ENCODE measurements at regions not wholly inside any gene's neighbourhood (a gene's known extent, or its start where the extent isn't known, plus 50 kb on each side); places are given as distances from the start of the nearest gene placed in this dataset.

DNA sequence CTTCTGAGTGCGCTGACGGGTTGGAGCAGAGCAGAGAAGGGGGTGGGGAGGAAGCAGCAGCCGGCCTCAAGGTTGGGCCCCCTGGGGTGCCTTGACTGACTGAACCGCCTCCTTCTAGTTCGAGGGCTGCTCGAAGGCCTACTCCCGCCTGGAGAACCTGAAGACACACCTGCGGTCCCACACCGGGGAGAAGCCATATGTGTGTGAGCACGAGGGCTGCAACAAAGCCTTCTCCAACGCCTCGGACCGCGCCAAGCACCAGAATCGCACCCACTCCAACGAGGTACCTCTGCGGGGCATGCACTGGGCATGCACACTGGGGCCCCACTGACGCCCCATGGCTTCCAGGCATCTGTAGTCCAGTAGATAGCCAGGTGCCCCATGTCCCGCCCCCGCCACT, 246.9 kb downstream of the GLI2 start:
- no peak overlapping the region for H3K4me3 ChIP-seq (ENCODE audit: low read depth, low read length)
- TF ChIP-seq, protein P1, sequence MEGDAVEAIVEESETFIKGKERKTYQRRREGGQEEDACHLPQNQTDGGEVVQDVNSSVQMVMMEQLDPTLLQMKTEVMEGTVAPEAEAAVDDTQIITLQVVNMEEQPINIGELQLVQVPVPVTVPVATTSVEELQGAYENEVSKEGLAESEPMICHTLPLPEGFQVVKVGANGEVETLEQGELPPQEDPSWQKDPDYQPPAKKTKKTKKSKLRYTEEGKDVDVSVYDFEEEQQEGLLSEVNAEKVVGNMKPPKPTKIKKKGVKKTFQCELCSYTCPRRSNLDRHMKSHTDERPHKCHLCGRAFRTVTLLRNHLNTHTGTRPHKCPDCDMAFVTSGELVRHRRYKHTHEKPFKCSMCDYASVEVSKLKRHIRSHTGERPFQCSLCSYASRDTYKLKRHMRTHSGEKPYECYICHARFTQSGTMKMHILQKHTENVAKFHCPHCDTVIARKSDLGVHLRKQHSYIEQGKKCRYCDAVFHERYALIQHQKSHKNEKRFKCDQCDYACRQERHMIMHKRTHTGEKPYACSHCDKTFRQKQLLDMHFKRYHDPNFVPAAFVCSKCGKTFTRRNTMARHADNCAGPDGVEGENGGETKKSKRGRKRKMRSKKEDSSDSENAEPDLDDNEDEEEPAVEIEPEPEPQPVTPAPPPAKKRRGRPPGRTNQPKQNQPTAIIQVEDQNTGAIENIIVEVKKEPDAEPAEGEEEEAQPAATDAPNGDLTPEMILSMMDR (IDR thresholded peaks at IDR 0.05; ENCODE audit: control insufficient read depth, extremely low read depth, insufficient read depth), result no peak
- no peak for DNase-seq (ENCODE audit: low read depth)

DNA sequence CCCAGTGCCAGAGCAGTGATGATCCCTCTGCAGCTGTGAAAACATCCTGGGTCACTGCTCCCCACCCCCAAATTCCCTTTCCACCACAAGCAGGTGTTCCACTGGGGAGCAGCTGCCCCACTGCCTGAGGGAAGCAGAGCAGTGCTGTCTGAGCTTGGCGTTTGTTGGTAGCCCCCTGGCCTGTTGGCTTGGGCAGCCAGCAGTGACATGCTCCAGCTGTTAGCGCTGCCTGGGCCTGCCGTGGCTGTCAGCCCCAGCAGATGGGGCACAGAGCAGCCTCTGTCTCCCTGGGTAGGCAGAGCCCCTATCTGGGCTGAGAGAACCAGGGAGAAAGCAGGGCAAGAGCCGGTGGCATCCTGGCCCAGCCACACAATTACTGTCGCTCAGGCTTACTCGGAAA, 247.7 kb downstream of the GLI2 start:
- TF ChIP-seq, protein P1 (IDR thresholded peaks at IDR 0.05; ENCODE audit: control insufficient read depth, extremely low read depth, insufficient read depth), result no peak
- no peak for DNase-seq (ENCODE audit: low read depth)
- H3K4me3 ChIP-seq (ENCODE audit: low read depth, low read length), result no peak overlapping the region

DNA sequence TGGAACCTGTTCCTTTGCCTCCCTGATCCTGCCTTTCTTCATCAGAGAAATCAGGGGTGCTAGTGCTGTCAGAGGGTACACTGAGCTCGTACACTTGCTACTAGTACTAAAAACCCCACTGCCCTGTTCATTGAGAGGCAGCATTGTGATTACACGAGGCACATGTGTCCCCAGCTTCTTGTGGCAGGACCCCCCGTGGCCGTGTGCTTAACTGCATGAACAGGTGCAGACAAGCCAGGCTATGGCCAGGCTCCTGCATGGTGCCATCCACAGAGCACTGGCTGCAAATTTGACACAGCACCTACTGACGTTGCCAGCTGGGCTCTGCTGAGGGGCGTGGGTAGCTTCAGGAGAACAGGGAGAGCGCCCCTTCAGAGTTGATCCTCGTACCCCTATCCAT, 248.4 kb downstream of the GLI2 start:
- no peak overlapping the region for H3K4me3 ChIP-seq (ENCODE audit: low read depth, low read length)
- TF ChIP-seq, protein P1 (IDR thresholded peaks at IDR 0.05; ENCODE audit: control insufficient read depth, extremely low read depth, insufficient read depth), result no peak

DNA sequence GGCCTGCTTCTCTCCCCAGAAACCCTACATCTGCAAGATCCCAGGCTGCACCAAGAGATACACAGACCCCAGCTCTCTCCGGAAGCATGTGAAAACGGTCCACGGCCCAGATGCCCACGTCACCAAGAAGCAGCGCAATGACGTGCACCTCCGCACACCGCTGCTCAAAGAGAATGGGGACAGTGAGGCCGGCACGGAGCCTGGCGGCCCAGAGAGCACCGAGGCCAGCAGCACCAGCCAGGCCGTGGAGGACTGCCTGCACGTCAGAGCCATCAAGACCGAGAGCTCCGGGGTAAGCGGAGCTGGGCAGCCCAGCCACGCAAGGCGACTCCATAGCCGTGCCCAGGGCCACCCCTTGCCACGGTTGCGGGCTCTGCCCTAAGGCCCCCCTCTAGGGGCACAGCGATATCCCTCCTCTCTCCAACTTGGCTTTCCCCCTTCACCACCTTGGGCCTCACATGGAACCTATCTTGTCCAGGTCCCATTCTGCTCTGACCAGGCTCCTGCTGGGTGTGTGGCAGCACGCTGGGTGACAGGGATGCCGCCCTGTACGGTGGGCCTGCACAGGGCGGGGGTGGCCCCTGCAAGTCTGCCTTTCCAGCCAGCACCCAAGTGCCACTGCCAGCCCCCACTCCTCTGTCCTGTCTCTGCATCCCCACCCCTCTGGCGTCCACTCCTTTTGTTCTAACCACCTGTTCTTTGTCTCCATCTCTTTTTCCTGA, 248.9 kb downstream of the GLI2 start:
- TF ChIP-seq, protein P1 (IDR thresholded peaks at IDR 0.05; ENCODE audit: control insufficient read depth, extremely low read depth, insufficient read depth), result no peak
- DNase-seq (ENCODE audit: low read depth), result no peak
- no peak overlapping the region for H3K4me3 ChIP-seq (ENCODE audit: low read depth, low read length)

More for the DNA sequence above, 248.4 kb downstream of the GLI2 start:
- no peak for DNase-seq (ENCODE audit: low read depth)

DNA sequence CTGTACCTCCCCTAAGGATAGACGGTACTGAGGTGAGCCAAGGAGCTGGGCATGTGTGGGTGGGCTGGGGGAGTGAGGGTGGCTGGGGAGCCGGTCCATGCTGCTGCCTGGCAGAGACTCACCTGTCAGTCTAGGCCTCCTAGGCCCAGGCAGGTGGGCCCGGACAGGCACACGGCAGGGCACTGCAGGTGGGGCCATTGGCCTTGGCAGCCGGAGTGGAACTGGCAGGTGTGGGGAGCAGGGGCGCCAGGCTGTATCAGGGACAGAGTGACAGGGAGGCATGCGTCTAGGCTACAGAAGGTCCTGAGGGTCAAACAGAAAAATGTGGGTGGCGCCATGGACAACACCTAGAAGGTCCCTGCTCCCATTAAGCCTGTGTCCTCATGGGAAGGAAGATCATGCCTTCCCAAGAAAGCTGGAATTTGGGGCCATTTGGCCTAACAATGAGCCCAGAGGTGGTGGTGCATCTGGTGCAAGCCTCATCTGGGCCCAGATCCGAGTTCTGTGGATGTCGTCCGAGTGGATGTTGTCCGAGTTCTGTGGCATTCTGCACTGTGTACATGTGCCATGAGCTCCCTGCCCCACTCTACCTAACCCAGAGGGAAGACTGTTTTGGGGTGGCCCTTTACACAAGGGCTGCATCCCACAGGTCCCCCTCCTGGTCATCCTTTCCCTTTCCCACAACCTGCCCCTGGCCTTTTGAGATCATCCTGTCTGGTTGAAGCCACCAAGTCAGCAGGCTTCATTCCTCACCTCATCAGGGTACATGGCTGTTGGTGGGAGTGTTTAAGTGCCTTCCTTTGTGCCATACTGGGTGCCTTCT, 249.7 kb downstream of the GLI2 start:
- TF ChIP-seq, protein P1 (IDR thresholded peaks at IDR 0.05; ENCODE audit: control insufficient read depth, extremely low read depth, insufficient read depth), result no peak
- no peak overlapping the region for H3K4me3 ChIP-seq (ENCODE audit: low read depth, low read length)
- DNase-seq (ENCODE audit: low read depth), result no peak

DNA sequence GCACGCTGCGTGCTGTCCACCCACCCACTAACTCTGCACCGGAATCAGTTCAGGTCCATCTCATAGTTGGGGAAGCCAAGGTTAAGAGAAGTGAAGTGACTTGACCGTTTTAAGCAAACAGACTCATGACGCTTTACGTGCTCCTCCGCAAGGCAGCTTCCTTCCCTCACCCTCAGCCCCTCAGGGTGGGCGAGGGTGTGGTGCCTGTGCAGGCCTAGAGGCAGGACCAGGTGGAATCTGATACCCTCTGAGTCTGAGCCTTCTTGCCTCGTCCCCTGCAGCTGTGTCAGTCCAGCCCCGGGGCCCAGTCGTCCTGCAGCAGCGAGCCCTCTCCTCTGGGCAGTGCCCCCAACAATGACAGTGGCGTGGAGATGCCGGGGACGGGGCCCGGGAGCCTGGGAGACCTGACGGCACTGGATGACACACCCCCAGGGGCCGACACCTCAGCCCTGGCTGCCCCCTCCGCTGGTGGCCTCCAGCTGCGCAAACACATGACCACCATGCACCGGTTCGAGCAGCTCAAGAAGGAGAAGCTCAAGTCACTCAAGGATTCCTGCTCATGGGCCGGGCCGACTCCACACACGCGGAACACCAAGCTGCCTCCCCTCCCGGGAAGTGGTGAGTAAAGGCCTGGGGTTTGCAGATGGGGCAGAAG, 250.5 kb downstream of the GLI2 start:
- TF ChIP-seq, protein P1 (IDR thresholded peaks at IDR 0.05; ENCODE audit: control insufficient read depth, extremely low read depth, insufficient read depth), result no peak
- H3K4me3 ChIP-seq (ENCODE audit: low read depth, low read length), result no peak overlapping the region
- DNase-seq (ENCODE audit: low read depth), result no peak

Data from LNCaP clone FGC (cell line).